ENCODE measurements at regions not wholly inside any gene's neighbourhood (a gene's known extent, or its start where the extent isn't known, plus 50 kb on each side); places are given as distances from the start of the nearest gene placed in this dataset.

GRCh38 chr18:78730546-78730945 lies 249.1 kb upstream of the SALL3 start:
- DNase-seq (ENCODE audit: low spot score): no peak
- H3K79me2 ChIP-seq (ENCODE audit: insufficient read depth, low read depth, low read length): no peaks in the 10 kb centered on the region
- H3K9me3 ChIP-seq (ENCODE audit: low read length): no peaks in the 10 kb centered on the region
- ChIA-PET CTCF (ENCODE audit: unreplicated experiment) (no interaction called here), POLR2A (no interaction called here)
- no peak overlapping the region for H3K4me3 ChIP-seq (ENCODE audit: low read depth, low read length, poor library complexity, severe bottlenecking)
- H3K9me2 ChIP-seq (ENCODE audit: insufficient read depth, low read length): no peaks in the 10 kb centered on the region
- no peak overlapping the region for H3K27ac ChIP-seq (ENCODE audit: low read depth, low read length, poor library complexity, severe bottlenecking)
- H3K36me3 ChIP-seq (ENCODE audit: insufficient read depth, low read length): no peaks in the 10 kb centered on the region
- H4K20me1 ChIP-seq (ENCODE audit: insufficient read depth, low read length): no peaks in the 10 kb centered on the region
- no TSS peak for BruUV-seq (replicated peaks)
- no peaks in the 10 kb centered on the region for H3K4me1 ChIP-seq (ENCODE audit: insufficient read depth, low read length, poor library complexity, severe bottlenecking)
- intact Hi-C loops (cut with micrococcal nuclease; ENCODE audit: unreplicated experiment): no loop called here
- H3K4me2 ChIP-seq (ENCODE audit: low read length): no peak overlapping the region
- TF ChIP-seq CTCF (conservative IDR thresholded peaks at IDR 0.05; ENCODE audit: low read length): no peak
- TF ChIP-seq EZH2phosphoT487 (IDR thresholded peaks at IDR 0.05; ENCODE audit: borderline replicate concordance, low read depth, low read length): no peak
- no peak overlapping the region for H2AFZ ChIP-seq (ENCODE audit: low read length)

GRCh38 chr18:78731016-78731397 lies 248.6 kb upstream of the SALL3 start:
- H3K79me2 ChIP-seq (ENCODE audit: insufficient read depth, low read depth, low read length): no peaks in the 10 kb centered on the region
- intact Hi-C loops (cut with micrococcal nuclease; ENCODE audit: unreplicated experiment): no loop called here
- no peaks in the 10 kb centered on the region for H3K4me1 ChIP-seq (ENCODE audit: insufficient read depth, low read length, poor library complexity, severe bottlenecking)
- H3K9me3 ChIP-seq (ENCODE audit: low read length): no peaks in the 10 kb centered on the region
- no peak overlapping the region for H2AFZ ChIP-seq (ENCODE audit: low read length)
- TF ChIP-seq EZH2phosphoT487 (IDR thresholded peaks at IDR 0.05; ENCODE audit: borderline replicate concordance, low read depth, low read length): no peak
- TF ChIP-seq CTCF (conservative IDR thresholded peaks at IDR 0.05; ENCODE audit: low read length): no peak
- H3K9me2 ChIP-seq (ENCODE audit: insufficient read depth, low read length): no peaks in the 10 kb centered on the region
- ChIA-PET POLR2A (no interaction called here), CTCF (ENCODE audit: unreplicated experiment) (no interaction called here)
- no peaks in the 10 kb centered on the region for H3K36me3 ChIP-seq (ENCODE audit: insufficient read depth, low read length)
- H3K4me3 ChIP-seq (ENCODE audit: low read depth, low read length, poor library complexity, severe bottlenecking): no peak overlapping the region
- BruUV-seq (replicated peaks): no TSS peak
- H3K27ac ChIP-seq (ENCODE audit: low read depth, low read length, poor library complexity, severe bottlenecking): no peak overlapping the region
- no peaks in the 10 kb centered on the region for H4K20me1 ChIP-seq (ENCODE audit: insufficient read depth, low read length)
- no peak overlapping the region for H3K4me2 ChIP-seq (ENCODE audit: low read length)
- DNase-seq (ENCODE audit: low spot score): no peak

GRCh38 chr18:78731398-78732032 lies 248.1 kb upstream of the SALL3 start:
- no TSS peak for BruUV-seq (replicated peaks)
- POLR2A ChIA-PET: no interaction called here
- CTCF ChIA-PET (ENCODE audit: unreplicated experiment): no interaction called here
- no peak for TF ChIP-seq CTCF (conservative IDR thresholded peaks at IDR 0.05; ENCODE audit: low read length)
- no peak for TF ChIP-seq EZH2phosphoT487 (IDR thresholded peaks at IDR 0.05; ENCODE audit: borderline replicate concordance, low read depth, low read length)
- Histone ChIP-seq H3K79me2 (ENCODE audit: insufficient read depth, low read depth, low read length) (no peaks in the 10 kb centered on the region), H3K4me1 (ENCODE audit: insufficient read depth, low read length, poor library complexity, severe bottlenecking) (no peaks in the 10 kb centered on the region), H3K9me3 (ENCODE audit: low read length) (no peaks in the 10 kb centered on the region), H2AFZ (ENCODE audit: low read length) (no peak overlapping the region), H3K27ac (ENCODE audit: low read depth, low read length, poor library complexity, severe bottlenecking) (no peak overlapping the region), H3K4me2 (ENCODE audit: low read length) (no peak overlapping the region), H3K36me3 (ENCODE audit: insufficient read depth, low read length) (no peaks in the 10 kb centered on the region), H3K4me3 (ENCODE audit: low read depth, low read length, poor library complexity, severe bottlenecking) (no peak overlapping the region), H4K20me1 (ENCODE audit: insufficient read depth, low read length) (no peaks in the 10 kb centered on the region), H3K9me2 (ENCODE audit: insufficient read depth, low read length) (no peaks in the 10 kb centered on the region)
- intact Hi-C loops (cut with micrococcal nuclease; ENCODE audit: unreplicated experiment): no loop called here
- no peak for DNase-seq (ENCODE audit: low spot score)
